ENCODE measurements at regions not wholly inside any gene's neighbourhood (a gene's known extent, or its start where the extent isn't known, plus 50 kb on each side); places are given as distances from the start of the nearest gene placed in this dataset.

DNA sequence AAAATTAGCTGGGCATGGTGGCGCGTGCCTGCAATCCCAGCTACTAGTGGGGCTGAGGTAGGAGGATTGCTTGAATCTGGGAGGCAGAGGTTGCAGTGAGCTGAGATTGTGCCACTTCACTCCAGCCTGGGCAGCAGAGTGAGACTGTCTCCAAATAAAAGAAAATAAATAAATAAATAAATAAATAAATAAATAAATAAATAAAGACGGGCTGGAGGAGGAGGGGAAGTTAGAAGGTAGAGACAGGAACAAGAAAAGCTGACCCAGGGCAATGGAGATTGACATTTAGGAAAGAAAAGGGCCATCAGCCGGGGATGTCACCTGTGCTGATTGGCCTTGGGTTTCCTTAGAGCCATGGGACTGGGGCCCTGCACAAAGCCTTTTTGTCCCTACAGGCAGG, 153.7 kb upstream of the IGSF21 start:
- Histone ChIP-seq H3K79me1 (ENCODE audit: low read length) (no peaks in the 10 kb centered on the region), H3K79me2 (ENCODE audit: control insufficient read depth, insufficient read depth, low read length, poor library complexity) (no peaks in the 10 kb centered on the region), H3K23ac (ENCODE audit: low read length) (no peak overlapping the region), H4K91ac (ENCODE audit: low read depth, low read length) (no peak overlapping the region), H3K4me1 (ENCODE audit: control insufficient read depth in 1 of 2, insufficient read depth in 2 of 2, low read length in 2 of 2) (no peaks in the 10 kb centered on the region), H3K14ac (ENCODE audit: low read length) (no peak overlapping the region), H2AFZ (ENCODE audit: insufficient read depth, low read length, poor library complexity) (no peak overlapping the region), H3K4me2 (ENCODE audit: low read length) (no peak overlapping the region), H3K9me3 (ENCODE audit: insufficient read depth, low read depth, low read length) (no peaks in the 10 kb centered on the region), H3K4ac (ENCODE audit: low read depth, low read length) (no peak overlapping the region), H3K36me3 (ENCODE audit: control insufficient read depth in 1 of 2, insufficient read depth in 2 of 2, low read length in 2 of 2) (no peaks in the 10 kb centered on the region), H2BK12ac (ENCODE audit: low read length) (no peak overlapping the region), H2AK5ac (ENCODE audit: low read length) (no peak overlapping the region), H4K8ac (ENCODE audit: low read depth, low read length) (no peak overlapping the region), H3K18ac (ENCODE audit: low read length) (no peak overlapping the region), H4K12ac (ENCODE audit: low read depth, low read length) (no peak overlapping the region), H3K4me3 (ENCODE audit: low read depth, low read length) (no peak overlapping the region), H2BK120ac (ENCODE audit: insufficient read depth, low read length, poor library complexity) (no peak overlapping the region), H3K27ac (ENCODE audit: low read depth, low read length) (no peak overlapping the region), H2BK5ac (ENCODE audit: low read depth, low read length, poor library complexity) (no peak overlapping the region), H3K27me3 (ENCODE audit: insufficient read depth, low read length) (no peaks in the 10 kb centered on the region), H3K9ac (ENCODE audit: low read length) (no peak overlapping the region)
- WGBS (ENCODE audit: extremely low coverage, insufficient coverage, insufficient read length): no CpG with 5 or more reads among the region's 4 CpGs
- DNase-seq: no peak

DNA sequence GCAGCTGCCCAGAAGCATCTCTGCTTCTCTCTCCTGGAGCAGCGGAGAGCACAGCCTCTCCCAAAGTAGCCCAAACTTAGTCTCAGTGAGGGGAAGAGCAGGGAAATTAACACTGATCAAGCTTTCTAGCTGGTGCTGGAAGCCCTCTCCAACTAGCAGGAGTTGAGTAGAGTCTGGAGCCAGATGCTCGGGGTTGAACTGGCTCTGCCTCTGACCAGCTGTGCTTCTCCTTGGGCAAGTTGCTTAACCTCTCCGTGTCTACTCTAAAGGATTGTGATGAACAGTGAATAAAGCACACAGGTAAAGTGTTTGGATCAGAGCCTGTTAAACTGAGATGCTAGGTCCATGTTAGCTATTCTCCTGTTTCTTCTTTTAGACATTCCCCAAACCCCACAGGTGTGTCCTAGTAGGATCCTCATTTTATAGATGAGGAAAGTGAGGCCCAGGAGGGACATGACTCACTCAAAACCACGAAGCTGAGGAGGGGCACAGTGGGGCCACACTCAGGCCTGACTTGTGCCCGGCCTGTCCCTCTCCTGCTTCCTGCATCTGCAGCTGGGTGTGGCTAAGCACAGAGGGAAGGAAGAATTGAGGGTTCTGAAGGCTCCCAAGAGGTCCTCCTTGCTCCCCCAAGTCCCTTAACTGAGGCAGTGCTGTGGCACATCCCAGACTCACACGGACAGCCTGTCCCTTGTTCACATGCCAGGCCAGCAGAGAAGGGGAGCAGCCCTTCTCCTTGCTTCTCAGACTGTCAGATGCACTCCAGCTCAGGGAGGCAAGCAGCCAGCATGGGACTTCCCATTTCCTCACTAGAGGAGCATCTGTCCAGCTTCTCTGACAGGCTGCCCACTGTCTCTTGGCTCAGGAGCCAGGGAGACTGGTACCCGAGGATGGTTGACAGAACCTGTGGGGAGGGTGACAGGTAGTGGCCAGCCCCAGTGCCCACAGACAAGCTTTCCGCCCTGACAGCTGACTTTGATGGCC, 152.0 kb upstream of the IGSF21 start:
- H3K27me3 ChIP-seq (ENCODE audit: insufficient read depth, low read length): no peaks in the 10 kb centered on the region
- no peak overlapping the region for H2BK5ac ChIP-seq (ENCODE audit: low read depth, low read length, poor library complexity)
- H3K14ac ChIP-seq (ENCODE audit: low read length): no peak overlapping the region
- no peak overlapping the region for H2BK12ac ChIP-seq (ENCODE audit: low read length)
- no peak overlapping the region for H3K4ac ChIP-seq (ENCODE audit: low read depth, low read length)
- H4K12ac ChIP-seq (ENCODE audit: low read depth, low read length): no peak overlapping the region
- H3K79me2 ChIP-seq (ENCODE audit: control insufficient read depth, insufficient read depth, low read length, poor library complexity): no peaks in the 10 kb centered on the region
- H3K79me1 ChIP-seq (ENCODE audit: low read length): no peaks in the 10 kb centered on the region
- no peak overlapping the region for H2BK120ac ChIP-seq (ENCODE audit: insufficient read depth, low read length, poor library complexity)
- H4K8ac ChIP-seq (ENCODE audit: low read depth, low read length): no peak overlapping the region
- no CpG with 5 or more reads among the region's 8 CpGs for WGBS (ENCODE audit: extremely low coverage, insufficient coverage, insufficient read length)
- no peaks in the 10 kb centered on the region for H3K4me1 ChIP-seq (ENCODE audit: control insufficient read depth in 1 of 2, insufficient read depth in 2 of 2, low read length in 2 of 2)
- H3K18ac ChIP-seq (ENCODE audit: low read length): no peak overlapping the region
- H3K23ac ChIP-seq (ENCODE audit: low read length): no peak overlapping the region
- DNase-seq: no peak
- no peak overlapping the region for H3K4me2 ChIP-seq (ENCODE audit: low read length)
- no peak overlapping the region for H3K9ac ChIP-seq (ENCODE audit: low read length)
- no peak overlapping the region for H3K27ac ChIP-seq (ENCODE audit: low read depth, low read length)
- H3K9me3 ChIP-seq (ENCODE audit: insufficient read depth, low read depth, low read length): no peaks in the 10 kb centered on the region
- H3K4me3 ChIP-seq (ENCODE audit: low read depth, low read length): no peak overlapping the region
- no peak overlapping the region for H2AK5ac ChIP-seq (ENCODE audit: low read length)
- H3K36me3 ChIP-seq (ENCODE audit: control insufficient read depth in 1 of 2, insufficient read depth in 2 of 2, low read length in 2 of 2): no peaks in the 10 kb centered on the region
- no peak overlapping the region for H4K91ac ChIP-seq (ENCODE audit: low read depth, low read length)
- no peak overlapping the region for H2AFZ ChIP-seq (ENCODE audit: insufficient read depth, low read length, poor library complexity)

DNA sequence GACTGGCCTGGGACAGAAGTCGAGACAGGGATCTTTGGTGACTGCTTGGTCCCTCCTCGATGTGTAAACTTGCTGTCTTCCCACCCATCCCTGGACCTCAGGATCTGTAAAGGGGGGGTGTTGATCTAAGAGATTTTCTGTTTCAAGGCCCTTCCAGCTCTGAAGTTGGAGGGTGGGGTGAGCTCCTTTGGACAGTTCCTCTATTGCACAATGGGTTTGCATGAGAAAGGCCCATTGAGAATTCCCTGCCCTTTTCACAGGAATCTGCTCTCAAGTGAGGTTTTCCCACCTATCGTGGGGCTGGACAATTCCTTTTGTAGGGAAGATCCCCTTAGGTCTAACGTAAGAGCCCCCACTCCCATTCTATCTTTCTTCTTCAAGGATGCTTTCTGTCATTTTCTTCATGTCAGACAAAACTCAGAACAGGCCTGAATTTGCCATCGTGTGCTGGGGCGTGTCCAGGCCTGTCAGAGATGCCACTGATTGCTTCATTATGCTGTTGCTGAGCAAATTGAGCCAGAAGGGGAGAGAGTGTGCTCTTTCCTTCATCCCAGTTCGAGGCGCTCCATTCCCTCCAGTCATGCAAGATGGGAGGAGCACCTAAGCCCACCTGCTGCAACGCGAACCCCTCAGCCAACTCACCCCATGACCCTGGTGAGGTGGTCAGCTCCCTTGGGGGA, 149.9 kb upstream of the IGSF21 start:
- H3K14ac ChIP-seq (ENCODE audit: low read length): no peak overlapping the region
- no peak overlapping the region for H3K27ac ChIP-seq (ENCODE audit: low read depth, low read length)
- no peak overlapping the region for H2AK5ac ChIP-seq (ENCODE audit: low read length)
- H4K91ac ChIP-seq (ENCODE audit: low read depth, low read length): no peak overlapping the region
- no peak overlapping the region for H2BK12ac ChIP-seq (ENCODE audit: low read length)
- WGBS (ENCODE audit: extremely low coverage, insufficient coverage, insufficient read length): no CpG with 5 or more reads among the region's 10 CpGs
- no peaks in the 10 kb centered on the region for H3K79me1 ChIP-seq (ENCODE audit: low read length)
- H3K18ac ChIP-seq (ENCODE audit: low read length): no peak overlapping the region
- DNase-seq: no peak
- H3K4ac ChIP-seq (ENCODE audit: low read depth, low read length): no peak overlapping the region
- H3K9me3 ChIP-seq (ENCODE audit: insufficient read depth, low read depth, low read length): no peaks in the 10 kb centered on the region
- no peaks in the 10 kb centered on the region for H3K4me1 ChIP-seq (ENCODE audit: control insufficient read depth in 1 of 2, insufficient read depth in 2 of 2, low read length in 2 of 2)
- no peak overlapping the region for H3K4me2 ChIP-seq (ENCODE audit: low read length)
- H3K9ac ChIP-seq (ENCODE audit: low read length): no peak overlapping the region
- H4K8ac ChIP-seq (ENCODE audit: low read depth, low read length): no peak overlapping the region
- H3K36me3 ChIP-seq (ENCODE audit: control insufficient read depth in 1 of 2, insufficient read depth in 2 of 2, low read length in 2 of 2): no peaks in the 10 kb centered on the region
- H3K79me2 ChIP-seq (ENCODE audit: control insufficient read depth, insufficient read depth, low read length, poor library complexity): no peaks in the 10 kb centered on the region
- H3K27me3 ChIP-seq (ENCODE audit: insufficient read depth, low read length): no peaks in the 10 kb centered on the region
- H2AFZ ChIP-seq (ENCODE audit: insufficient read depth, low read length, poor library complexity): no peak overlapping the region
- no peak overlapping the region for H3K4me3 ChIP-seq (ENCODE audit: low read depth, low read length)
- H4K12ac ChIP-seq (ENCODE audit: low read depth, low read length): no peak overlapping the region
- H2BK120ac ChIP-seq (ENCODE audit: insufficient read depth, low read length, poor library complexity): no peak overlapping the region
- no peak overlapping the region for H3K23ac ChIP-seq (ENCODE audit: low read length)
- no peak overlapping the region for H2BK5ac ChIP-seq (ENCODE audit: low read depth, low read length, poor library complexity)

DNA sequence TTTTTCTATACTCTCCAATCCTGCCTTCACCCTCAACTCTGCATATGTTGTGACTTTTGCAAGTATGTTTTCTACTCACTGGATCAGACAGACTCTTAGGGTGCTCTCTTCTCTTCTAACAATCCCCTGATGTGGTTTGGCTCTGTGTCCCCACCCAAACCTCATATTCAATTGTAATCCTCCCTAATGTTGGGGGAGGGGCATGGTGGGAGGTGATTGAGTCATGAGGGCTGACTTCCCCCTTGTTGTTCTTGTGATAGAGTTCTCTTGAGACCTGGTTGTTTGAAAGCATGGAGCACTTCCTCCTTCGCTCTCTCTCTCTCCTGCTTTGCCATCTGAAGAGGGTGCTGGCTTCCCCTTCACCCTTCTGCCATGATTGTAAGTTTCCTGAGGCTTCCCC, 148.9 kb upstream of the IGSF21 start:
- DNase-seq: no peak
- Histone ChIP-seq H2BK12ac (ENCODE audit: low read length) (no peak overlapping the region), H4K91ac (ENCODE audit: low read depth, low read length) (no peak overlapping the region), H3K79me1 (ENCODE audit: low read length) (no peaks in the 10 kb centered on the region), H3K27me3 (ENCODE audit: insufficient read depth, low read length) (no peaks in the 10 kb centered on the region), H3K36me3 (ENCODE audit: control insufficient read depth in 1 of 2, insufficient read depth in 2 of 2, low read length in 2 of 2) (no peaks in the 10 kb centered on the region), H3K79me2 (ENCODE audit: control insufficient read depth, insufficient read depth, low read length, poor library complexity) (no peaks in the 10 kb centered on the region), H3K23ac (ENCODE audit: low read length) (no peak overlapping the region), H3K4me3 (ENCODE audit: low read depth, low read length) (no peak overlapping the region), H3K4me2 (ENCODE audit: low read length) (no peak overlapping the region), H2AFZ (ENCODE audit: insufficient read depth, low read length, poor library complexity) (no peak overlapping the region), H3K4me1 (ENCODE audit: control insufficient read depth in 1 of 2, insufficient read depth in 2 of 2, low read length in 2 of 2) (no peaks in the 10 kb centered on the region), H3K27ac (ENCODE audit: low read depth, low read length) (no peak overlapping the region), H2AK5ac (ENCODE audit: low read length) (no peak overlapping the region), H4K12ac (ENCODE audit: low read depth, low read length) (no peak overlapping the region), H3K4ac (ENCODE audit: low read depth, low read length) (no peak overlapping the region), H2BK5ac (ENCODE audit: low read depth, low read length, poor library complexity) (no peak overlapping the region), H4K8ac (ENCODE audit: low read depth, low read length) (no peak overlapping the region), H3K18ac (ENCODE audit: low read length) (no peak overlapping the region), H3K14ac (ENCODE audit: low read length) (no peak overlapping the region), H3K9me3 (ENCODE audit: insufficient read depth, low read depth, low read length) (no peaks in the 10 kb centered on the region), H3K9ac (ENCODE audit: low read length) (no peak overlapping the region), H2BK120ac (ENCODE audit: insufficient read depth, low read length, poor library complexity) (no peak overlapping the region)
- no CpG with 5 or more reads among the region's 1 CpG for WGBS (ENCODE audit: extremely low coverage, insufficient coverage, insufficient read length)

Data from trophoblast cell (in vitro differentiated cells and primary cell).